OCI-LY1 (cell line): ENCODE measurements at regions not wholly inside any gene's neighbourhood (a gene's known extent, or its start where the extent isn't known, plus 50 kb on each side); places are given as distances from the start of the nearest gene placed in this dataset.

Experiments
- EZH2 ChIP-seq: fragments of 200-600 bp; sonication (generic), shearing (Covaris generic); IDR thresholded peaks from 2 replicates; pipeline ENCODE4 v1.8.0; 2017; ENCODE audit warnings: borderline replicate concordance, mixed run types, mild to moderate bottlenecking, antibody characterized with exemption, low read length, moderate library complexity, mixed read lengths
- TF ChIP-seq, protein P1 (sequence below): fragments of 200-600 bp; sonication (generic), shearing (Covaris generic); IDR thresholded peaks from 2 replicates; pipeline ENCODE4 v1.5.1; 2017; ENCODE audit warnings: mild to moderate bottlenecking, antibody characterized with exemption, low read length, moderate library complexity, mixed read lengths

DNA sequence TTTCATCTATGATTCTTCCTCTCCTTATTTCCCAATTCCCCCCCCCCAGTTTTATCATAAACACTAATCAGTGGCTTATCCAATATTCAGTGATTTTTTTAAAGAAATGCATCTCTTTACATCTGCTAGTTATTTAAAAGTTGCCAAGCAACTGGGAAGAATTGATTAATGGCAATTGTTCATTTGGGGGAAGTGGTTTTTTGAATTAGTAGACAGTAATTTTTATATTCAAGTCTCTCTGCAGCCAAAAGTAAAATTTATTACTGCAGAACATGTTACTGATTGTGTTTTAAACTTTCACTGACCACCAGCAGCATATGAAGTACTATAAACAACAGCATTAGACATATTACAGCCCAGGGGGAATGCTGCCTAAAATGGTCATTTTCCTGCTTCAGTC, 308.8 kb upstream of the NREP start:
- TF ChIP-seq, protein P1, sequence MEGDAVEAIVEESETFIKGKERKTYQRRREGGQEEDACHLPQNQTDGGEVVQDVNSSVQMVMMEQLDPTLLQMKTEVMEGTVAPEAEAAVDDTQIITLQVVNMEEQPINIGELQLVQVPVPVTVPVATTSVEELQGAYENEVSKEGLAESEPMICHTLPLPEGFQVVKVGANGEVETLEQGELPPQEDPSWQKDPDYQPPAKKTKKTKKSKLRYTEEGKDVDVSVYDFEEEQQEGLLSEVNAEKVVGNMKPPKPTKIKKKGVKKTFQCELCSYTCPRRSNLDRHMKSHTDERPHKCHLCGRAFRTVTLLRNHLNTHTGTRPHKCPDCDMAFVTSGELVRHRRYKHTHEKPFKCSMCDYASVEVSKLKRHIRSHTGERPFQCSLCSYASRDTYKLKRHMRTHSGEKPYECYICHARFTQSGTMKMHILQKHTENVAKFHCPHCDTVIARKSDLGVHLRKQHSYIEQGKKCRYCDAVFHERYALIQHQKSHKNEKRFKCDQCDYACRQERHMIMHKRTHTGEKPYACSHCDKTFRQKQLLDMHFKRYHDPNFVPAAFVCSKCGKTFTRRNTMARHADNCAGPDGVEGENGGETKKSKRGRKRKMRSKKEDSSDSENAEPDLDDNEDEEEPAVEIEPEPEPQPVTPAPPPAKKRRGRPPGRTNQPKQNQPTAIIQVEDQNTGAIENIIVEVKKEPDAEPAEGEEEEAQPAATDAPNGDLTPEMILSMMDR: no peak
- no peak for TF ChIP-seq EZH2
